ENCODE measurements at regions not wholly inside any gene's neighbourhood (a gene's known extent, or its start where the extent isn't known, plus 50 kb on each side); places are given as distances from the start of the nearest gene placed in this dataset.

DNA sequence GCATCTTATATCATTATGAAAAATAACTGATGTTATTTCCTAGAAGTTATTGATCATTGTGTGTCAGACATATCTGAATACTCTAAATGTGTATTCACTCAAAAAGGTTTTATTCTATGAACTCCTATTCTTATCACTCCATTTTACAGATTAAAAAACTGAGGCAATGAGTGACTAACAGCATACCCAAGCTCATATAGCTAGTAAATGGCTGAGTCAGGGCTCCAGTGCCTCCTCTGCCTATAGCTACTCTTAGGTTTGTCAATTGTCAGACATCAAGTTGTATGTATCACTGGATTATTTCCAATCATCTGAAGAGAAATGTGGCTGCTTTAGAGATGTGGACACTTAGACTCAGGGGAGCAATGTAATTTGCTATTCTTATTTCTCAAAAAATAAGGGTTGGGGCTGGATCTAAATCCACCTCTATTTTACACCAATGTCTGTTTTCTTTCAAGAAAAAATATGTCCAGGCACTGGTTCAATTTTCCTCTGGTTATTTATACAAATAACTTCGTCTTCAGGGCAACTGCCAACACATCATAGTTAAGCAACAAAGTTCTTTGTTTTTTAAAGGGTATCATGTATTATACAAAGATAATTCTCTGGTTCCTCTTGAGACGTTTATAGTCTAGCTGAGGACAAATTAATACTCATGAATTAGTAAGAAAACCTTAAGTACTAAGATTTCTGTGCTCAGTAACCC lies 328.9 kb upstream of the MAF start:
- TF ChIP-seq POLR2A (IDR thresholded peaks at IDR 0.05; ENCODE audit: low read depth, low read length) (no peak), TAF1 (IDR thresholded peaks at IDR 0.05; ENCODE audit: low read depth, low read length) (no peak), POLR2AphosphoS5 (IDR thresholded peaks at IDR 0.05; ENCODE audit: low read depth, low read length) (no peak), POU2F2 (IDR thresholded peaks at IDR 0.05; ENCODE audit: low read depth, low read length) (no peak), SPI1 (IDR thresholded peaks at IDR 0.05; ENCODE audit: low read depth, low read length) (no peak), PAX5 (IDR thresholded peaks at IDR 0.05; ENCODE audit: insufficient read depth, low read length, severe bottlenecking) (no peak)
